Caco-2 (cell line): ENCODE measurements at regions not wholly inside any gene's neighbourhood (a gene's known extent, or its start where the extent isn't known, plus 50 kb on each side); places are given as distances from the start of the nearest gene placed in this dataset.

Experiments
- BruUV-seq: library from RNA; stranded (reverse); fragments of 400-500 nt; replicated peaks from 2 replicates; lab custom pipeline; 2021; lab: Mats Ljungman, UMichigan
- CTCF ChIA-PET: fragments of 300-600 bp; sonication (Branson Sonifier 250); formaldehyde crosslinking; loops from one replicate; lab custom pipeline; 2022; ENCODE audit warnings: antibody characterized with exemption; lab: Charles Lee
- POLR2A ChIA-PET: fragments of 300-600 bp; sonication (Branson Sonifier 250); formaldehyde crosslinking; loops from one replicate; lab custom pipeline; 2022; ENCODE audit warnings: antibody characterized with exemption; lab: Charles Lee
- DNase-seq, 2 experiments: peaks; one replicate each; pipeline versions ENCODE4 v3.0.0 to v3.0.0-alpha.2; 2020 to 2022
- H3K27me3 ChIP-seq: replicated peaks from 2 replicates; pipeline ENCODE4 v1.6.0; 2011; ENCODE audit warnings: low read length; ENCODE audit not compliant: control insufficient read depth, insufficient read depth
- H3K36me3 ChIP-seq: 2 replicates; pipeline ENCODE4 v1.5.1; 2011; ENCODE audit warnings: low read length; ENCODE audit not compliant: control insufficient read depth, insufficient read depth
- H3K4me1 ChIP-seq: fragments of 250-450 bp; sonication (Bioruptor Pico); 2 replicates; pipeline ENCODE4 v1.5.1; 2020; ENCODE audit warnings: mild to moderate bottlenecking
- H3K4me3 ChIP-seq: 2 replicates; pipeline ENCODE4 v1.5.1; 2011; ENCODE audit warnings: low read depth, mild to moderate bottlenecking, control low read depth, low read length
- H3K9me3 ChIP-seq: fragments of 250-450 bp; sonication (Bioruptor Pico); 2 replicates; pipeline ENCODE4 v1.5.1; 2020; ENCODE audit warnings: mild to moderate bottlenecking, moderate library complexity
- H3K27ac Mint-ChIP-seq: one replicate; pipeline ENCODE4 v1.8.0; 2022; ENCODE audit warnings: mixed read lengths; ENCODE audit not compliant: unreplicated experiment
- H3K27me3 Mint-ChIP-seq: one replicate; pipeline ENCODE4 v1.8.0; 2022; ENCODE audit warnings: mixed read lengths; ENCODE audit not compliant: insufficient read depth, unreplicated experiment
- H3K36me3 Mint-ChIP-seq: one replicate; pipeline ENCODE4 v1.8.0; 2022; ENCODE audit warnings: mild to moderate bottlenecking, mixed read lengths; ENCODE audit not compliant: insufficient read depth, unreplicated experiment
- H3K4me1 Mint-ChIP-seq: one replicate; pipeline ENCODE4 v1.8.0; 2022; ENCODE audit warnings: low read depth, mixed read lengths; ENCODE audit not compliant: unreplicated experiment
- H3K4me3 Mint-ChIP-seq: one replicate; pipeline ENCODE4 v1.8.0; 2022; ENCODE audit warnings: mild to moderate bottlenecking, moderate library complexity, mixed read lengths; ENCODE audit not compliant: unreplicated experiment
- H3K9me3 Mint-ChIP-seq: one replicate; pipeline ENCODE4 v1.8.0; 2022; ENCODE audit warnings: mixed read lengths; ENCODE audit not compliant: unreplicated experiment
- CTCF ChIP-seq, 2 experiments: fragments of 200-600 bp in 1 of 2; IDR thresholded peaks; 1 replicate in 1 of 2; 2 replicates in 1 of 2; pipeline versions ENCODE4 v1.5.1 to v1.8.0; 2011 to 2022; ENCODE audit warnings: antibody characterized with exemption in 1 of 2, control low read depth in 1 of 2, inconsistent platforms in 1 of 2, low read depth in 1 of 2, low read length in 1 of 2, mild to moderate bottlenecking in 1 of 2, moderate library complexity in 1 of 2; ENCODE audit not compliant: insufficient read depth in 1 of 2, severe bottlenecking in 1 of 2, unreplicated experiment in 1 of 2
- intact Hi-C: fragments of 100-400 bp; cut with micrococcal nuclease; formaldehyde crosslinking; loops from one replicate; pipeline ENCODE4 v1.10.0; 2022; ENCODE audit not compliant: unreplicated experiment

- Mint-ChIP-seq H3K27me3 (no peaks in the 10 kb centered on the region), H3K36me3 (no peaks in the 10 kb centered on the region), H3K4me3 (no peak overlapping the region), H3K9me3 (no peaks in the 10 kb centered on the region), H3K27ac (no peak overlapping the region), H3K4me1 (no peaks in the 10 kb centered on the region)
- intact Hi-C loops, result no loop called here
- DNase-seq, result no peak
- ChIA-PET POLR2A (no interaction called here), CTCF (no interaction called here)
- no peak for TF ChIP-seq CTCF (IDR thresholded peaks at IDR 0.05; ENCODE audit: insufficient read depth in 1 of 2, low read depth in 1 of 2, low read length in 1 of 2, severe bottlenecking in 1 of 2, unreplicated experiment in 1 of 2)
- BruUV-seq, result no TSS peak
- no peaks in the 10 kb centered on the region for H3K36me3 ChIP-seq
- H3K4me3 ChIP-seq, result no peak overlapping the region
- no peaks in the 10 kb centered on the region for H3K27me3 ChIP-seq
- no peaks in the 10 kb centered on the region for H3K9me3 ChIP-seq
- H3K4me1 ChIP-seq, result no peaks in the 10 kb centered on the region
Observed at GRCh38 chr4:137394018-137394417, 138.3 kb downstream of the PCDH18 start.

- Histone ChIP-seq H3K27me3 (no peaks in the 10 kb centered on the region), H3K9me3 (no peaks in the 10 kb centered on the region), H3K4me3 (no peak overlapping the region), H3K4me1 (no peaks in the 10 kb centered on the region), H3K36me3 (no peaks in the 10 kb centered on the region)
- H3K27ac Mint-ChIP-seq, result no peak overlapping the region
- TF ChIP-seq CTCF (IDR thresholded peaks at IDR 0.05; ENCODE audit: insufficient read depth in 1 of 2, low read depth in 1 of 2, low read length in 1 of 2, severe bottlenecking in 1 of 2, unreplicated experiment in 1 of 2), result no peak
- H3K36me3 Mint-ChIP-seq, result no peaks in the 10 kb centered on the region
- H3K27me3 Mint-ChIP-seq, result no peaks in the 10 kb centered on the region
- BruUV-seq, result no TSS peak
- ChIA-PET CTCF (no interaction called here), POLR2A (no interaction called here)
- no peak overlapping the region for H3K4me3 Mint-ChIP-seq
- no peaks in the 10 kb centered on the region for H3K9me3 Mint-ChIP-seq
- H3K4me1 Mint-ChIP-seq, result no peaks in the 10 kb centered on the region
- intact Hi-C loops, result no loop called here
- DNase-seq, result no peak
Observed at GRCh38 chr4:137393044-137393443, 139.2 kb downstream of the PCDH18 start.

- Histone ChIP-seq H3K27me3 (no peaks in the 10 kb centered on the region), H3K9me3 (no peaks in the 10 kb centered on the region), H3K4me3 (no peak overlapping the region), H3K4me1 (no peaks in the 10 kb centered on the region), H3K36me3 (no peaks in the 10 kb centered on the region)
- no peak overlapping the region for H3K27ac Mint-ChIP-seq
- TF ChIP-seq CTCF (IDR thresholded peaks at IDR 0.05; ENCODE audit: insufficient read depth in 1 of 2, low read depth in 1 of 2, low read length in 1 of 2, severe bottlenecking in 1 of 2, unreplicated experiment in 1 of 2), result no peak
- no peaks in the 10 kb centered on the region for H3K36me3 Mint-ChIP-seq
- POLR2A ChIA-PET, result no interaction called here
- no peak for DNase-seq
- intact Hi-C loops, result no loop called here
- no peak overlapping the region for H3K4me3 Mint-ChIP-seq
- H3K9me3 Mint-ChIP-seq, result no peaks in the 10 kb centered on the region
- CTCF ChIA-PET, result no interaction called here
- no TSS peak for BruUV-seq
- H3K4me1 Mint-ChIP-seq, result no peaks in the 10 kb centered on the region
- H3K27me3 Mint-ChIP-seq, result no peaks in the 10 kb centered on the region
Observed at GRCh38 chr4:137390707-137391106, 141.6 kb downstream of the PCDH18 start.
